ENCODE measurements at regions not wholly inside any gene's neighbourhood (a gene's known extent, or its start where the extent isn't known, plus 50 kb on each side); places are given as distances from the start of the nearest gene placed in this dataset.

DNA sequence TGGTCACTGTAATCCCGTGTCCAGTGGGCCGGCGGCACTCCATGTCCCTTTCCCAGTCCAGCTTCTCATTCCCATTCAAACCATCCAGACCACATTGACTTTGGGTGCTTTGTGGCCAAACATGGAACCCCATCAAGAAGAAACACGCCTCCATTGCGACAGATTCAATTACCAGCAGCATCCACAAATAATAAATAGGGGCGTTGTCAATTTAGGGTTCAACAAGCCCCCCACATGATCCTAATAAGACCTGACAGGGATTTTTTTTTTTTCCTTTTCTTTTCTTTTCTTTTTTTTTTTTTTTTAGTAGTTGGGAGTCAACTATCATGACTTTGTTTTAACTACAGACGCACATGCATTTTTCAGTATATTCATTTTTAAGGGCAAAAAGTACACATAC lies 149.4 kb downstream of the DICER1 start:
- no peaks in the 10 kb centered on the region for H3K9me3 ChIP-seq
- WGBS, 2 donors, result 90 to 94% methylated on average over 7 of the region's 7 CpGs
- H3K4me3 ChIP-seq (replicated peaks in 1 of 3), result no peak overlapping the region
- H3K36me3 ChIP-seq, result no peaks in the 10 kb centered on the region
- H3K27ac ChIP-seq, result no peak overlapping the region
- peaks cover 0 to 7% of the 10 kb centered on the region in 2 donors for H3K4me1 ChIP-seq
- intact Hi-C loops (cut with DNase I), result no loop called here
- DNase-seq, result no peak
- H3K27me3 ChIP-seq, result no peaks in the 10 kb centered on the region
- TF ChIP-seq, protein P1, sequence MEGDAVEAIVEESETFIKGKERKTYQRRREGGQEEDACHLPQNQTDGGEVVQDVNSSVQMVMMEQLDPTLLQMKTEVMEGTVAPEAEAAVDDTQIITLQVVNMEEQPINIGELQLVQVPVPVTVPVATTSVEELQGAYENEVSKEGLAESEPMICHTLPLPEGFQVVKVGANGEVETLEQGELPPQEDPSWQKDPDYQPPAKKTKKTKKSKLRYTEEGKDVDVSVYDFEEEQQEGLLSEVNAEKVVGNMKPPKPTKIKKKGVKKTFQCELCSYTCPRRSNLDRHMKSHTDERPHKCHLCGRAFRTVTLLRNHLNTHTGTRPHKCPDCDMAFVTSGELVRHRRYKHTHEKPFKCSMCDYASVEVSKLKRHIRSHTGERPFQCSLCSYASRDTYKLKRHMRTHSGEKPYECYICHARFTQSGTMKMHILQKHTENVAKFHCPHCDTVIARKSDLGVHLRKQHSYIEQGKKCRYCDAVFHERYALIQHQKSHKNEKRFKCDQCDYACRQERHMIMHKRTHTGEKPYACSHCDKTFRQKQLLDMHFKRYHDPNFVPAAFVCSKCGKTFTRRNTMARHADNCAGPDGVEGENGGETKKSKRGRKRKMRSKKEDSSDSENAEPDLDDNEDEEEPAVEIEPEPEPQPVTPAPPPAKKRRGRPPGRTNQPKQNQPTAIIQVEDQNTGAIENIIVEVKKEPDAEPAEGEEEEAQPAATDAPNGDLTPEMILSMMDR (IDR thresholded peaks at IDR 0.05), result no peak
- TF ChIP-seq POLR2A (IDR thresholded peaks at IDR 0.05), result no peak

DNA sequence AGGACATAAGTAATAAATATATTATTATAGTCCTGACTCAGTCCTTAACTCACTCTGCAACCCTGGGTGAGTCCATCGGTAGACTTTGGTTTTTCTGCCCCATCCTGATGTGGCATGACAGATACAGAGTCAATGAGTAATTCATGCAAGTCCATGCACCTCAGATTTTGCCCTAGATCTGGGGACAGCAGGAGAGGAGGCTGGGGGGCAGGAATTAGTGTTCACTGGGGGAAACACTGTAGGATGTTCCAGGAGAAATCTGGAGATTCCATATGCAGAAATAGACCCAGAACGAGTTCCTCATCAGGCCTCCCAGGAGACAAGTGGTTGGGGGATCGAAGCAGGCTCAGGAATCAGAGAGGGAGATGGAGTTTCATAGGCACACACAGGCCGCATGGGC lies 150.8 kb downstream of the DICER1 start:
- Histone ChIP-seq H3K36me3 (no peaks in the 10 kb centered on the region), H3K4me3 (replicated peaks in 1 of 3) (no peak overlapping the region), H3K9me3 (no peaks in the 10 kb centered on the region), H3K27me3 (no peaks in the 10 kb centered on the region), H3K4me1 (peaks cover 0 to 7% of the 10 kb centered on the region in 2 donors), H3K27ac (no peak overlapping the region)
- TF ChIP-seq, protein P1 (IDR thresholded peaks at IDR 0.05), result no peak
- no peak for TF ChIP-seq POLR2A (IDR thresholded peaks at IDR 0.05)
- no peak for DNase-seq
- 87 to 89% methylated on average over 4 of the region's 4 CpGs for WGBS, 2 donors
- intact Hi-C loops (cut with DNase I), result no loop called here

DNA sequence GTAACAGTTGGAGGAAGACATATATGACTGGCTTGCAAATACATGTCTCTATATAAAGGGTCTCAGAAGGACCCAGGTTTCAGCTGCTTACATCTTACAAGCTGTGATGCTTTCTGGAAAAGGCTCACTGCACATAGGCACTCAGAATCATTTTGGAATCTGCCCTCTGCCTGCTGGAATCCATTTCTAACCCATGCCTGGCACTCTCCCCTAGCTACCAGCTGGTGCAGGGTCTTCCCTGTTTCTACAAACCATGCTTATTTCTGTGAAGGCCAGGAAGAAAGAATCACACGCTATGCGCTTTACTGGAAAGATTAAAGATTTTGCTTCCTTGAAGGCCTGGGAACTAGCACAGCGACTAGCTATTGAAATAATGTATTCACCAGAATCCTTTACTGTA lies 151.3 kb downstream of the DICER1 start:
- H3K27ac ChIP-seq, result no peak overlapping the region
- whole genome bisulfite sequencing, 2 donors, result 93 to 99% methylated on average over 3 of the region's 3 CpGs

DNA sequence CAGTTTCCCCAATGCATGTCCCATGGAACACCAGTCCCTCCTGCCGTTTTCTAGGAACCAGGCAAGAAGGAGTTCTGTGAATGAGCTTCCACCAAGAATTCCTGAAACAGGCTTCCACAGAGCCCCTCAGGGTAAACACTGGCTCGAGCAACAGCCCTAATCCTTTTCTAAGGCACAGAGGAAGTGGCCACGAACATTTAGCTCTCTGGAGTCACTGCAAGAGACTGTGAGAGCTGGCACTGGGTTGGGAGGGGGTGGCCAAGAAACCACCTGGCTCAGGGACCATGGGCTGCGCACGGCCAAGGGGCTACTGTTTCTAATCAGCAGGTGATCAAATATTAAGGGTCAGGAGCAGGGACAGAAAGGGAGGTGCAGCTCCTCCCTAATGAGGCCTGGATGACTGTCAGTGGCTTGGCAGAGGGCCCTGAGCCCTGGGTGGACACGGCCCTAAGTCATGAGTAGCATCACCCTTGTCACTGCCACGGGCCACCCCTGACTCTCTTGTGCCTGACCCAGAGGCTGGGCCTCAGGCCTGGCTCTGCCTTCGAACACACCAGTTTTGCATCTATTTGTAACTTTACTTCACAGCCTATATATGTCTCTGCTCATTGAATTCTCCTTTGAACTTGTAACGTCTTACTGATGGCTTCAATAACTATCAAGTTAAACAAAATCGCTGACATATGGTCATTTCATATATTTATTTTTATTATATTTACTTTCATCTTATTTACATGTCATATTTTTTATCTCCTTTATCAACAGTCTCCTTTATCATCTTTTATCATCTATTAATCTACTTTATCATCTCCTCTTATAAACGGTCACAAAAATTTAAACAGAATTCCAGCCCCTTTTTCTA lies 154.0 kb downstream of the DICER1 start:
- H3K4me3 ChIP-seq (replicated peaks in 1 of 3), result no peak overlapping the region
- intact Hi-C loops (cut with DNase I), result no loop called here
- WGBS, 2 donors, result 70 to 85% methylated on average over 9 to 11 of the region's 11 CpGs
- DNase-seq, result no peak
- H3K9me3 ChIP-seq, result no peaks in the 10 kb centered on the region
- H3K36me3 ChIP-seq, result no peaks in the 10 kb centered on the region
- TF ChIP-seq POLR2A (IDR thresholded peaks at IDR 0.05), result no peak
- TF ChIP-seq, protein P1 (IDR thresholded peaks at IDR 0.05), result no peak
- no peak overlapping the region for H3K27ac ChIP-seq
- H3K27me3 ChIP-seq, result no peaks in the 10 kb centered on the region
- H3K4me1 ChIP-seq, result no peaks in the 10 kb centered on the region

More for the DNA sequence above, 151.3 kb downstream of the DICER1 start:
- no peak overlapping the region for H3K4me3 ChIP-seq (replicated peaks in 1 of 3)
- no peaks in the 10 kb centered on the region for H3K36me3 ChIP-seq
- DNase-seq, result no peak
- no peak for TF ChIP-seq POLR2A (IDR thresholded peaks at IDR 0.05)
- TF ChIP-seq, protein P1 (IDR thresholded peaks at IDR 0.05), result no peak
- no peaks in the 10 kb centered on the region for H3K27me3 ChIP-seq
- peaks cover 0 to 7% of the 10 kb centered on the region in 2 donors for H3K4me1 ChIP-seq
- intact Hi-C loops (cut with DNase I), result no loop called here
- H3K9me3 ChIP-seq, result no peaks in the 10 kb centered on the region

DNA sequence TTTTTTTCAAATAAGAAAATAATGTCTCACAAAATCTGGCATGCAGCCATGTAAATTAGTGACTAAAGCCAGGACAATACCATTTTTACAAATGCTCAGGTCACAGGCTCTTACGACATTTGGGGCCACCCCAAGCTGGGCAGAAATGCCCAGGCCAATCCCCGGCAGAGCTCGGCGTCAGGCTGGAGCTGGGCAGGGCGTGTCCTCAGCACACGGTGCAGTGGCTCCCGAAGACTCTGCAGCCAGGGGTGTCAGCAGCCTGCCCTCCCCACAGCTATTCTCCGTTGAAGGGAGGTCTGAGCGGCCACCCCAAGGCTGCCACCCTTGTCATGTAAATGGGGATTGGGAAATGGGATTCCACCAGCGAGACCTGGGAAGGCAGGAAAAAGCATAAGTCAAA lies 158.6 kb downstream of the DICER1 start:
- Histone ChIP-seq H3K4me3 (replicated peaks in 1 of 3) (no peak overlapping the region), H3K9me3 (no peaks in the 10 kb centered on the region), H3K27me3 (no peaks in the 10 kb centered on the region), H3K27ac (no peak overlapping the region), H3K4me1 (no peaks in the 10 kb centered on the region), H3K36me3 (no peaks in the 10 kb centered on the region)
- DNase-seq, result no peak
- TF ChIP-seq POLR2A (IDR thresholded peaks at IDR 0.05), result no peak
- TF ChIP-seq, protein P1 (IDR thresholded peaks at IDR 0.05), result no peak
- intact Hi-C loops (cut with DNase I), result no loop called here
- 44 to 46% methylated on average over 8 to 10 of the region's 10 CpGs for WGBS, 2 donors

Measured in thyroid gland (tissue), 4 donors.